ENCODE measurements at regions not wholly inside any gene's neighbourhood (a gene's known extent, or its start where the extent isn't known, plus 50 kb on each side); places are given as distances from the start of the nearest gene placed in this dataset.

- no peak overlapping the region for H3K4me3 ChIP-seq (ENCODE audit: low read depth, low read length)
- TF ChIP-seq CTCF (IDR thresholded peaks at IDR 0.05; ENCODE audit: low read depth, low read length) (no peak), MYC (IDR thresholded peaks at IDR 0.05; ENCODE audit: low read depth, low read length) (no peak), POLR2A (IDR thresholded peaks at IDR 0.05; ENCODE audit: extremely low read depth, insufficient read length) (no peak)
- no peak for DNase-seq (ENCODE audit: low read depth)
Observed at GRCh38 chr14:87321548-87321947, 671.4 kb downstream of the GALC start.

GRCh38 chr14:87312894-87313205 lies 680.1 kb downstream of the GALC start:
- no peak for TF ChIP-seq CTCF (IDR thresholded peaks at IDR 0.05; ENCODE audit: low read depth, low read length)
- H3K4me3 ChIP-seq (ENCODE audit: low read depth, low read length) = no peak overlapping the region

GRCh38 chr14:87312169-87312893 lies 680.7 kb downstream of the GALC start:
- no peak for DNase-seq (ENCODE audit: low read depth)
- H3K4me3 ChIP-seq (ENCODE audit: low read depth, low read length) = no peak overlapping the region
- TF ChIP-seq MYC (IDR thresholded peaks at IDR 0.05; ENCODE audit: low read depth, low read length) = no peak
- no peak for TF ChIP-seq MAX (IDR thresholded peaks at IDR 0.05; ENCODE audit: low read depth, low read length)
- TF ChIP-seq CTCF (IDR thresholded peaks at IDR 0.05; ENCODE audit: low read depth, low read length) = no peak
- TF ChIP-seq POLR2A (IDR thresholded peaks at IDR 0.05; ENCODE audit: extremely low read depth, insufficient read length) = no peak

More at GRCh38 chr14:87312894-87313205, 680.1 kb downstream of the GALC start:
- DNase-seq (ENCODE audit: low read depth) = no peak

GRCh38 chr14:87309557-87309956 lies 683.4 kb downstream of the GALC start:
- no peak overlapping the region for H3K4me3 ChIP-seq (ENCODE audit: low read depth, low read length)
- no peak for DNase-seq (ENCODE audit: low read depth)
- TF ChIP-seq CTCF (IDR thresholded peaks at IDR 0.05; ENCODE audit: low read depth, low read length) (no peak), MAX (IDR thresholded peaks at IDR 0.05; ENCODE audit: low read depth, low read length) (no peak), MYC (IDR thresholded peaks at IDR 0.05; ENCODE audit: low read depth, low read length) (no peak), POLR2A (IDR thresholded peaks at IDR 0.05; ENCODE audit: extremely low read depth, insufficient read length) (no peak)

GRCh38 chr14:87306409-87307168 lies 686.4 kb downstream of the GALC start:
- DNase-seq (ENCODE audit: low read depth) = no peak
- H3K4me3 ChIP-seq (ENCODE audit: low read depth, low read length) = no peak overlapping the region
- TF ChIP-seq MYC (IDR thresholded peaks at IDR 0.05; ENCODE audit: low read depth, low read length) (no peak), CTCF (IDR thresholded peaks at IDR 0.05; ENCODE audit: low read depth, low read length) (no peak), POLR2A (IDR thresholded peaks at IDR 0.05; ENCODE audit: extremely low read depth, insufficient read length) (no peak), MAX (IDR thresholded peaks at IDR 0.05; ENCODE audit: low read depth, low read length) (no peak)

- H3K4me3 ChIP-seq (ENCODE audit: low read depth, low read length) = no peak overlapping the region
- no peak for DNase-seq (ENCODE audit: low read depth)
- TF ChIP-seq MAX (IDR thresholded peaks at IDR 0.05; ENCODE audit: low read depth, low read length) = no peak
- TF ChIP-seq CTCF (IDR thresholded peaks at IDR 0.05; ENCODE audit: low read depth, low read length) = no peak
Observed at GRCh38 chr14:87305345-87305744, 687.6 kb downstream of the GALC start.

All from NB4 (cell line).